T-helper 2 cell (primary cell): ENCODE measurements at regions not wholly inside any gene's neighbourhood (a gene's known extent, or its start where the extent isn't known, plus 50 kb on each side); places are given as distances from the start of the nearest gene placed in this dataset.
A peak's percentile ranks its signal among the peaks of the same experiment; 100 is the strongest.

Source experiments
- DNase-seq, 5 experiments: peaks; one replicate each; pipeline versions ENCODE4 v3.0.0 to v3.0.0-alpha.2; 2012 to 2022

- no peak for DNase-seq
Measured at GRCh38 chr13:79267560-79267959, 138.5 kb downstream of the RBM26 start.

- no peak for DNase-seq
Measured at GRCh38 chr13:79258489-79258888, 147.6 kb downstream of the RBM26 start.

- no peak for DNase-seq
Measured at GRCh38 chr13:79246578-79246949, 159.5 kb downstream of the RBM26 start.

GRCh38 chr13:79245937-79246577 is 160.0 kb downstream of the RBM26 start:
- no peak for DNase-seq

GRCh38 chr13:79241697-79242096 is 164.4 kb downstream of the RBM26 start:
- DNase-seq: no peak

- DNase-seq: no peak
Measured at GRCh38 chr13:79237981-79238380, 168.1 kb downstream of the RBM26 start.

- no peak for DNase-seq
Measured at GRCh38 chr13:79231887-79232286, 174.2 kb downstream of the RBM26 start.

GRCh38 chr13:79229761-79230160 is 176.3 kb downstream of the RBM26 start:
- DNase-seq: no peak

- DNase-seq: no peak
Measured at GRCh38 chr13:79228972-79229371, 177.1 kb downstream of the RBM26 start.

GRCh38 chr13:79227418-79227817 is 178.6 kb downstream of the RBM26 start:
- peak in 1 of 5 experiments; percentile 3 for DNase-seq

GRCh38 chr13:79226938-79227337 is 179.1 kb downstream of the RBM26 start:
- no peak for DNase-seq

- no peak for DNase-seq
Measured at GRCh38 chr13:79226250-79226649, 179.8 kb downstream of the RBM26 start.

GRCh38 chr13:79225487-79226232 is 180.4 kb downstream of the RBM26 start:
- DNase-seq: no peak

GRCh38 chr13:79222427-79223205 is 183.4 kb downstream of the RBM26 start:
- no peak for DNase-seq

GRCh38 chr13:79212064-79212619 is 193.9 kb downstream of the RBM26 start:
- DNase-seq: no peak

- DNase-seq: no peak
Measured at GRCh38 chr13:79211377-79211776, 194.7 kb downstream of the RBM26 start.

GRCh38 chr13:79197933-79198332 is 208.1 kb downstream of the RBM26 start:
- DNase-seq: no peak

- DNase-seq: no peak
Measured at GRCh38 chr13:79196843-79197242, 209.2 kb downstream of the RBM26 start.

GRCh38 chr13:79196366-79196765 is 209.7 kb downstream of the RBM26 start:
- DNase-seq: peak in 1 of 5 experiments; percentile 30

GRCh38 chr13:79194727-79195126 is 211.3 kb downstream of the RBM26 start:
- no peak for DNase-seq

- DNase-seq: peak in 2 of 5 experiments; percentile 63 to 87
Measured at GRCh38 chr13:79194272-79194671, 211.8 kb downstream of the RBM26 start.

- DNase-seq: no peak
Measured at GRCh38 chr13:79191501-79191900, 214.6 kb downstream of the RBM26 start.

- no peak for DNase-seq
Measured at GRCh38 chr13:79190932-79191331, 215.1 kb downstream of the RBM26 start.
